GM19035 (cell line): ENCODE measurements at regions not wholly inside any gene's neighbourhood (a gene's known extent, or its start where the extent isn't known, plus 50 kb on each side); places are given as distances from the start of the nearest gene placed in this dataset.
"Not testable (repeated sequence)": the region's sequence is repeated elsewhere in the genome, so short reads cannot be mapped to it uniquely, and the experiment has no call there.

Source experiments
- ATAC-seq: cut with Tn5 transposase; IDR thresholded peaks from one replicate; pipeline ENCODE4 v1.9.1; 2021; ENCODE audit not compliant: unreplicated experiment

- no peak for ATAC-seq
These were observed 297.1 kb upstream of the RBMS1 start for GRCh38 chr2:160790738-160791137.

DNA sequence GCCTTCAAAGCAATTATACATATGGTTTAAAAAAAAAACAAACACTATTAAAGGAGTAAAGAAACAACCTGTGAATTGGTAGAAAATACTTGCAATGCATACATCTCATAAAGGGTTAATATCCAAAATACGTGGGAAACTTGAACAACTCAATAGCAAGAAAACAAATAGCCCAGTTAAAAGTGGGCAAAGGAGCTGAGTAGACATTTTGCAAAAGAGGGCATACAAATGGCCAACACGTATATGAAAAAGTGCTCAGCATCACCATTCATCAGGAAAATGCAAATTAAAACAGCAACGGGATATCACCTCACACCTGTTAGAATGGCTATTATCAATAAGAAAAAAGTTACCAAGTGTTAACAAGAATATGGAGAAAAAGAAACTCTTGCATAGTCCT, 298.3 kb upstream of the RBMS1 start:
- ATAC-seq, result no peak

DNA sequence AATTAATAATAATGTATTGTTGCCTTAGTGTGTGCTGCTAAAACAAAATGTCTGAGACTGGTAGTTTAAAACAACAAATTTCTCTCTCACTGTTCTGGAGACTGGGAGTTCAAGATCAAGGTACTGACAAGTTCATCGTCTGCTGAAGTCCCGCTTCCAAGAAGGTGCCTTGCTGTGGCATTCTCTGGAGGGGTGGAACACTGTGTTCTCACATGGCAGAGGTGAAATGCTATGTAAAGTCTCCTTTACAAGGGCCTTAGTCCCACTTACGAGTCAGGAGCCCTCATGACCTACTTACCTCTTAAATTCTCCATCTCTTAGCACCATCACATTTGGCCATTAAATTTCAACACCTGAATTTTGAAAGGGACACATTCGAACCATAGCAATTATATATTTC, 299.2 kb upstream of the RBMS1 start:
- no peak for ATAC-seq

DNA sequence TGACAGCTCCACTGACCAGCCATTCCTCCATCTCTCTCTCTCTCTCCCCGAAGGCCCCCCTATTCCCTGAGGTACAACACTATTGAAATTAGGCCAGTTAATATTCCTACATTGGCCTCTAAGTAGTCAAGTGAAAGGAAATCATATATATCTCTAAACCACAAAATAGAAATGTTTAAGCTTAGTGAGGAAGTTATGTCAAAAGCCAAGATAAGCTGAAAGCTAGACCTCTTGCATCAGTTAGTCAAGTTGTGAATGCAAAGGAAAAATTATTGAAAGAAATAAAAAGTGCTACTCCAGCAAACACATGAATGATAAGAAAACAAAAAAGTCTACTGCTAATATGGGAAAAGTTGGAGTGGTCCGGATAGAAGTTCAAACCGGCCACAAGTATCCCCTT, 301.3 kb upstream of the RBMS1 start:
- ATAC-seq, result no peak

- no peak for ATAC-seq
These were observed 310.3 kb upstream of the RBMS1 start for GRCh38 chr2:160803881-160804280.

- ATAC-seq, result no peak
These were observed 316.8 kb upstream of the RBMS1 start for GRCh38 chr2:160810406-160810805.

GRCh38 chr2:160812830-160813505, 319.4 kb upstream of the RBMS1 start:
- no peak for ATAC-seq

- no peak for ATAC-seq
These were observed 319.9 kb upstream of the RBMS1 start for GRCh38 chr2:160813506-160813858.

DNA sequence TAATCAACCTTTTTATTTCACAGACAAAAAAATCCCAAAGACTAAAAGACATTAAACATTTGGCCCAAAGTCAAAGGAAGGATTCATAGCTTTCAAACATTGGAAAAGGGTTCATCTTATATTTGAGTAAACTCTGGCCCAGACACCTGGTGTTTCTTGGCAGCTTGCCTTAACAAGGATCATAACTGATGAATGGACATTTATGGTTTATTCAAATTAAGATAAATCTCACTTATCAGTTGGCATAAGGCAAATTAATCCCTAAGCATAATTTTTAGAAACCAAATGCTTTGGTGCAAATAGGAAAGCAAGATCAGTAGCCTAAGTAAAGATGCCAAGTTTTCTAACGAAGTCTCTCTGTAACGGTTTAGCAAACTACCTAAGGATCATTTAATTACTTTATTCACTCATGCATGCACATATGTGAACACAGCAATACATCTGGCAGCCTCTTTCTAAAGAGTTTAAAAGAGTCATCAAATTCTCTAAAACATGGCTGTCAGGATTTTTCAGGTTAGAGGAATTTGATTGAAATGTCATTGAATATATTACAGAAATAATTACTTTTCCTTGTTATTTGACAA, 323.4 kb upstream of the RBMS1 start:
- no peak for ATAC-seq

DNA sequence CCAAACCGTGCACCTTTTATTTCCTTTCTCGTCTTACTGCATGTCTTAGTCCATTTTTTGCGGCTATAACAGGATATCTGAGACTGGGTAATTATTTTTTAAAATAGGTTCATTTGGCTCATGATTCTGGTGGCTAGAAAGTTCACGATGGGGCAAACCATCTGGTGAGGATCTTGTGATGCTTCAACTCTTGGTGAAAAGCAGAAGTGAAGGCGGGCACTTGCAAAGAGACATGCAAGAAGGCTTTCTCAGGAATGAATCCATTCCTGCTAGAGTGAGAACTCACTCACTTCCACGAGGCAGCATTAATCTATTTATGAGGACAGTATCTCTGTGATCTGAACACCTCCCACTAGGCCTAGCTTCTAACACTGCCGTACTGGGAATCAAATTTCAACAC, 327.1 kb upstream of the RBMS1 start:
- no peak for ATAC-seq

GRCh38 chr2:160822006-160822405, 328.4 kb upstream of the RBMS1 start:
- ATAC-seq, result no peak

DNA sequence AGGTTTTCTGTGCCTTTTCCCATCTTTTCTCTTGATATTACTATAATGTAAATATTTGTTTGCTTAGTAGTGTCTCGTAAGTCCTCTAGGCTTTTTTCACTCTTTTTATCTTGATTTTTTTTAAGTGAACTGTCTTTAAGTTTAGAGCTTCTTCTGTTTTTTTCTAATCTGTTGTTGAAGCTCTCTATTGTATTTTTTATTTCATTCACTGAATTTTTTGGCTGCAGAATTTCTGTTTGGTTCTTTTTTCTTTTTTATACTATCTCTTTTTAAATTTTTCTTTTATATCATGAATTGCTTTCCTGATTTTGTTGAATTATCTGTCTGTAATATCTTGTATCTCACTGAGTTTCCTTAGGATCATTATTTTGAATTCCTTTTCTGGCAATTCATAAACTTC, 331.8 kb upstream of the RBMS1 start:
- no peak for ATAC-seq

- no peak for ATAC-seq
These were observed 332.9 kb upstream of the RBMS1 start for GRCh38 chr2:160826496-160826895.

DNA sequence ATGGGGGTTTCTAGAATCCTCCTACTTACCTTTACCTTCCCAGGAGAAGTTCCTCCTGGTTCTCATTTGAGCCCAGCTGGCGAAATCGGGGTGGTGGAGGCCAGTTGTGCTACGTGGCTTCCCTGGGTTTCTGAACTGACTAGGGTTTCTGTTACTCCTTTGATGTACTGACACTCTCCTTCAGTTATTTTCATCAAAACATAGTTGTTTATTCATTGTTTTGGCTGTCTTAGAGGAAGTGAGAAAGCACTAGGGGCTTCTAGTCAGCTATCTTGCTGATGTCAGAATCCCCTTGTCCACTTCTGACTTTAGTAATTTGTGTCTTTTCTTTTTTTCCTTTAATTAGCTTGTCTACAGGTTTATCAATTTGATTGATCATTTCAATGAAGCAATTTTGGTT, 332.2 kb upstream of the TANK start:
- no peak for ATAC-seq

DNA sequence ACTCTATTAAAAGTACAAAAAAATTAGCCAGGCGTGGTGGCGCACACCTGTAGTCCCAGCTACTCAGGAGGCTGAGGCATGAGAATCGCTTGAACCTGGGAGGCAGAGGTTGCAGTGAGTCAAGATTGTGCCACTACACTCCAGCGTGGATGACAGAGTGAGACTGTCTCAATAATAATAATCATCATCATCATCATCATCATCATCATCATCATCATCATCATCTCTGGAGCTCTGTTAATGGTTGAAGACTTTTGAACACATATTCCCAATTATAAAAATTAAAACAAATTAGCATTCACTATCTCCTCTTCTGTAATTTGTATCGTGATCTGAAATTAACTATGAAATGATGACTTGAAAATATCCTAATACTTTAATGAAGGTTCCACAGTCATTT, 327.8 kb upstream of the TANK start:
- ATAC-seq, result not testable (repeated sequence)

GRCh38 chr2:160835166-160835565, 325.1 kb upstream of the TANK start:
- ATAC-seq, result no peak

DNA sequence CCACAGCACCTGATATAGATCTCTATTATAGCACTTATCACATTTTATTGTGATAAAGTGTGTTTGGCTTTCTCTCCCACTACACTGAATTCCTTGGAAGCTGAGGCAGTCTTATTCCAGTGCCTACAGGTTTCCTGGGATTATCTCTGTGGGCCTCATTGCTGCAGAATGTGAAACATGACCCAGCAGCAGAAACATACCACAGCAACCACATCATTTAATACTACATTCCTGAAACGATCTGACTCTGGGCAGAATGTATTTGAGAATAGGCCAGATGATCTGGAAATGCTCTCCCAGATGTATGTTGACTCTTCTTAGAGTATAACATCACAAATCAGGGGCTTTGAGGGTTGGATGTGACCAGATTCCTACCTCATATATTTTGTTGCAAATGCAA, 323.5 kb upstream of the TANK start:
- no peak for ATAC-seq

DNA sequence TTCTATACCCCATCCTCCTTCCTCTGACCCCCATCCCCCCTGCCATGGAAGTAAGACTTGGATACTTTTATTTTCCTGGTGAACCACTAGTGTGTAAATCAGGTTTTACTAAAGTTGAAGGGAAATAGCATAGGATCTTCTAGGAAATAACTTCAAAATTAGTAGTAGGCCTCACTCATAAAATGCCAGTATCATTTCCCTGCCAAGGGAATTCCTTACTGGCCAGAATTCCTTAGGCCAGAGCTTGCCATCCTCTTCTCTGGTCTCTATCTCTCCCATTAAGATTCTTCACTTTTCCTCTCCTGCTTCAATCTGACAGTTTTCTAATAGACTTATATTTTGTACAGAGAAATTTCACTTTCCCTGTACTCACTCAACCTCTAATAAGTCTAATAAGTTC, 322.8 kb upstream of the TANK start:
- ATAC-seq, result no peak

DNA sequence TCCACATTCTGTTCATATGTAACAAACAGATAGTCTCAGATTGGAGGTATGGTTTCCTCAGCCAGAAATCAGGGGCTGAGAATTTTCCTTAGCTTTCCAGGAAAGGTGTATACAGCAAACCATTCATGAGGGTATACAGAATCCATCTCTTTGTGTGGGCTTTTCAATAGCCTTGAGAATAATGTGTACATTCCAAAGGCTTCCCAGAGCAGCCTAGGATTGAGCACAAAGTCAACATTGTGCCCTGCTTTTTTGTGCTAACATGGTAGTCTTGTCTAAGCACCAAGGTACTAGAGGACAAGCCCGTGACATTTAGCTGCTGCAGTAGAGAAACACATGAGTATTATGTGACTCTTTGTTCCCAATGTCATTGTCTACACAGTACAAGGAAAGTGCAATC, 322.1 kb upstream of the TANK start:
- no peak for ATAC-seq

DNA sequence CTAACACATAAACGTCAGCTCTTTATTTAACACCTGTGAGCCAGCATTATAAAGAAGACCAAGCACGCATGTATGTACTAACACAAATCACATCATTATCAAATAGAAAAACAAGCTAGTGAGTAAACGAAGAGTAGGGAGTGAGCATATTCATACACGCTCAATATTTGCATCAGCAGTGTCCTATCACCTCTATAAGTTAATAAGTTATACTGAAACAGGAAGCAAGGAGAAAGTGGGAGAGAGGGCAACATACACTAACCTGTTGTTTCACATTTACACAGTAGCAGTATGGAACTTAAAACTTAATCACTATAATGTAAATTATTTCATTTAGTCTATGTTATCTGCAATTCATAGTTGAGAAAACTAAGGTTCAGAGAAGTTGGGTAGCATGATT, 321.5 kb upstream of the TANK start:
- ATAC-seq, result no peak

- no peak for ATAC-seq
These were observed 317.9 kb upstream of the TANK start for GRCh38 chr2:160842286-160842685.

DNA sequence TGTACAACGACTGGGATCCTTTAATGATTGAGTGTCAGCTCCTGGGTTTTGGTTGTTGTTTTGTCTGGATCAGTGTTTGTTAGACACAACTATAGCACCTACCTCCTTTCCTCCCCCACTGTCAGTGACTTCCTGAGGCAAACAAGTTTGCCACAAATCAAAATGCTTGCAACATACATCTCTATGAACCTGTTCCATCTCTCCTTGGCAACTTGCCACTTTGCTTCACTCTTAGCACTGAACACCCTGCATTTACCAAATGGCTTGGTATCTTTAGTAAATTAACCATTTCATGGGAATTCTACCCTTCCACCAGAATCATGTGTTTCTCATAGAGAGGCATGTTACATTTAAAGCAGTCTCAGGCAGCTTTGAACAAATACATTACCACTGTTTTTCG, 301.1 kb upstream of the TANK start:
- ATAC-seq, result no peak

- ATAC-seq, result no peak
These were observed 298.0 kb upstream of the TANK start for GRCh38 chr2:160862226-160862625.
